Activated CD8-positive, alpha-beta memory T cell treated with anti-CD3 and anti-CD28 coated beads, Interleukin-2, amount 50 U/mL, for 24 hours (primary cell): ENCODE measurements at regions not wholly inside any gene's neighbourhood (a gene's known extent, or its start where the extent isn't known, plus 50 kb on each side); places are given as distances from the start of the nearest gene placed in this dataset.
"Not testable (repeated sequence)": the region's sequence is repeated elsewhere in the genome, so short reads cannot be mapped to it uniquely, and the experiment has no call there.

Source experiments
- DNase-seq: peaks from one replicate; pipeline ENCODE4 v3.0.0-alpha.2; 2020; ENCODE audit errors: extremely low read depth

DNA sequence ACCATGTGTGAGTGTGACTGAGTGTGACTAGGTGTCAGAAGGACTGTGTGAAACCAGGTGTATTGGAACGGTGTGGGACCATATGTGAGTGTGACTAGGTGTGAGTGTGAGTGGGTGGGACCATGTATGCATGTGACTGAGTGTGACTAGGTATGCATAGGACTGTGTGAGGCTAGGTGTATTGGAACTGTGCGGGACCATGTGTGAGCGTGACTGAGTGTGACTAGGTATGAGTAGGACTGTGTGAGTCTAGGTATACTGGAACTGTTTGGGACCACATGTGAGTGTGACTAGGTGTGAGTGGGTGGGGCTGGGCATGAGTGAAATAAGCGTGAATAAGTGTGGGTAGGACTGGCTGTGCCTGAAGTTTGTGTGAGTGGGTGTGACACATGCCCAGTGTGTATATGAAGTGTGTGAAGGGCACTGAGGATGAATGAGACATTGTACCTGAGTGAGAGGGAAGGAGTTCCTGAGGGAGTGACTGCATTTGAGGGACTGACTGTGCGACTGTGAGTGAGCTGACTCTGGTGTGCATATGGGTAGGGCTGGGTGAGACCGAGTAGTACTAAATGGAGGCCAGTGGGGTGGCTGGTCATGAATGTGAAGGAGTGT lies 247.0 kb upstream of the CCDC54 start:
- no peak for DNase-seq

GRCh38 chr3:107132674-107133073 lies 244.6 kb upstream of the CCDC54 start:
- no peak for DNase-seq

GRCh38 chr3:107133891-107134290 lies 243.3 kb upstream of the CCDC54 start:
- DNase-seq: no peak

GRCh38 chr3:107142171-107142570 lies 235.1 kb upstream of the CCDC54 start:
- no peak for DNase-seq

DNA sequence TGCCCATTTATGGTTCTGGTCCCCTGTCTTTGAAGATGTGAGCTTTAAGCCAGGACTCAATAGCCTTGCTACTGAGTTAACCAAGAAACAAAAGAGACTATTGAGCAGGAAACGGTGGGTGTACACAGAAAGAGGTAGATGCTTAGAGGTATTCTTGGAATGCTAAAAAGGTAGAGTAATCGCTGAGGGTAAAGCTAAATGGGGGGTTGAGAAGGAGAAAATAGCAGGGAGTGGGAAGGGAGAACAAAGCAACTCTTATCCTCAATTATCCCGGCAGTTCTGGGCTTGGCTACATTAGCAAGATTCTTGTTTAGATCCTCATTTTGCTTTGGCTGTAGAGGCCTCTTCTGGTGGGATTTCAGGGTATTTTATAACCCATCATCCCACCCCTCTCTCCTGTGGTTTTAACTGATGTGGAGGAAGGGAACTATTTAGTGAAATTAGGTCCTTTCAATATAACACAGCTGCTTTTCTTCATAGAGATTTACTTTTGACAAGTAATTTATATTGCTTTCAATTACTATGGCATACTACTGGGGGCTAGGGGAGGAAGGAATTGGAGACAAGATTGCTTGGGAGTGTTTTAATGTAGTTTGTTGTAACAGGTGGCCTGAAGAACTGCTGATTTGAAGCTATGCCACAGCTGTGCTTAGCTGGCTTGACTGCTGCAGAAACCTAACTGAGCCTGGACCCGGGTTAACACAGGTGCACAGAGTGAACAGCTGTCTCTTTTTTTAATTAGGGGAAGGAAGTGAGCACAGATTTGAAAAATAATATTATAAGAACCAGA lies 234.3 kb upstream of the CCDC54 start:
- DNase-seq: no peak

DNA sequence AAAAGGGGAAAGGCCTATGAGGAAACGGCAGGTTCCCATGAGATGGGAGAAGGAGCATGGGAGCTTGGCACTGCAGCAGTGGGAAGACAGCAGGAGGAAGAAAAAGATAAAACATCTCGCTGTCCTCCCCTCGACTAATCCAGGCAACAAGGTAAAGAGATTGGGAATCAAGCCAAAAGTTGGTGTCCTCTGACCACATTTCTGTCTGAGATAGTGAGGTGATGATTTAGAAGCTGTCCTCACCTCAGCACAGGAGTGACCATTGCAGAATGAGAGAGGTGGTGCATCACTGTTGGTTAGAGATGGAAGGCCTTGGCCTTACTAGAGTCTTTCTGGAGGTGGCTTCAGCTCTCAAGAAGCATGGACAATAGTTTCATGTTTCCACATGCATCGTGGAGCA lies 226.6 kb upstream of the CCDC54 start:
- DNase-seq: no peak

DNA sequence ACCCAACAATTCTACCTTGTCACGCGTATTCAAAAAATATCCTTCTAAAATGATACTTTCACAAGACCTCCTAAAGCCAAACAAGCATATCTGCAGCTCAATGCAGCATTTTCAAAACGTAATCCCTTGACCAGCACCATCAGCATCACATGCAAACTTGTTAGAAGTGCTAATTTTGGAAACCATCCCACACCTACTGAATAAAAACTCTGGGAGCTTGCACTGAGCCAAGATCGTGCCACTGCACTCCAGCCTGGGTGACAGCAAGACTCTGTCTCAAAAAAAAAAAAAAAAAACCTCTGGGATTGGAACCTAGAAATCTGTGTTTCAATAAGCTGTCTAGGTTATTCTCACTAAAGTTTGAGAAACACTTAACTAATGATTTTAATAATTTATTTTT lies 223.3 kb upstream of the CCDC54 start:
- DNase-seq: no peak

DNA sequence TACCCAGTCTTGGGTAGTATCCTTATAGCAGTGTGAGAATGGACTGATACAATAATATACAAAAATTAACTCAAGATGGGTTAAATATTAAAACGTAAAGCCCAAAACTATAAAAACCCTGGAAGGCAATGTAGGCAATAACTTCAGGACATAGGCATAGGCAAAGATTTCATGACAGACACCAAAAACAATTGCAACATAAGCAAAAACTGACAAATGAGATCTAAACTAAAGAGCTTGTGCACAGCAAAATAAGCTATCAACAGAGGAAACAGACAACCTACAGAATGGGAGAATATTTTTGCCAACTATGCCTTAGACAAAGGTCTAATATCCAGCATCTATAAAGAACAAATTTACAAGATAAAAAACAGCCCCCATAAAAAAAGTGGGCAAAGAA lies 204.8 kb upstream of the CCDC54 start:
- DNase-seq: no peak

GRCh38 chr3:107184375-107184774 lies 192.9 kb upstream of the CCDC54 start:
- DNase-seq: no peak

- no peak for DNase-seq
These were observed 189.0 kb upstream of the CCDC54 start for GRCh38 chr3:107188262-107188661.

DNA sequence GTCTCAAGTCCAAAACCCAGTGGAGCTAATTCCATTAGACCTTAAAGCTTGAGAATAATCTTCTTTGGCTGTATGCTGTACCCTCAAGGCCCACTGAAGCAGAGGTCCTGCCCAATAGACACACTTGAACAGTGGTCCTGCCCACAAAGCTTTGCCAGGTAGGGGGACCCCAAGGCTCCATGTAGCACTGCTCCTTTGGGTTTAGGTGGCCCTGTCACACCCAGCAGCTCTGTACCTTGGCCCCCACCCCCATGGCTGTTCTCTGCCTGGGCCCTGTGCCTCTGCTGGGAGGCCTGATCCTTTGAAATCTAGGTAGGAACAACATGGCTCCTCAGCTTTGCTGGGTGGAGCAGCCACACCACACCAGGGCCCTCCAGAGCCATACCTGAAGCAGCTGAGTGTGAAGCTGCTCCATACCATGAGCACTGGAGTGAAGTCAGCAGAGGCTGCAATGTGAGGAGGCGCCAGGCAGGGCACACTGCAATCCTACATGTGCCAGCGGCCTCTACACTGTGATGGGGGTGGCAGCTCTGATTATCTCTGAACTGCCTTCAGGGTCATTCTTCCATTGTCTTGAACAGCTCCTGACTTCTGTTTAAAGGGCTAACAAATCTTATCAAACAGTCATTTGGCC lies 188.0 kb upstream of the CCDC54 start:
- DNase-seq: no peak

DNA sequence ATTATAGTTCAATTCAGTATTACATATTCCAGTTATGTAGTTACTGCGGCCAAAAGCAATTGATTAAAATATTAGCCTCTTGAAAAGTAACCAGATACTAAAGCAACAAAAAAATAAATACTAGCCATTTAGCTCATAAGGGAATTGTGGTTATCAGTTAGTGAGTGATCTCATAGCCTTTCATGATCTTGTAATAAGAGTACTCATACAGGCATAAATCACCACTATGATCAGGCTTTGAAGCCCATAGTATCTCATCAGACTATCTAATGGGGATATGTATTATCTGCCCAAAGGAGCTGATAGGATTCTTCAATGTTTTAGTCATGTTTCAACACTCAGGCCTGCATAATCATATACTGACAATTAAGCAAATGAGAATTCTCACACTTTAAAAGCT lies 184.1 kb upstream of the CCDC54 start:
- no peak for DNase-seq

DNA sequence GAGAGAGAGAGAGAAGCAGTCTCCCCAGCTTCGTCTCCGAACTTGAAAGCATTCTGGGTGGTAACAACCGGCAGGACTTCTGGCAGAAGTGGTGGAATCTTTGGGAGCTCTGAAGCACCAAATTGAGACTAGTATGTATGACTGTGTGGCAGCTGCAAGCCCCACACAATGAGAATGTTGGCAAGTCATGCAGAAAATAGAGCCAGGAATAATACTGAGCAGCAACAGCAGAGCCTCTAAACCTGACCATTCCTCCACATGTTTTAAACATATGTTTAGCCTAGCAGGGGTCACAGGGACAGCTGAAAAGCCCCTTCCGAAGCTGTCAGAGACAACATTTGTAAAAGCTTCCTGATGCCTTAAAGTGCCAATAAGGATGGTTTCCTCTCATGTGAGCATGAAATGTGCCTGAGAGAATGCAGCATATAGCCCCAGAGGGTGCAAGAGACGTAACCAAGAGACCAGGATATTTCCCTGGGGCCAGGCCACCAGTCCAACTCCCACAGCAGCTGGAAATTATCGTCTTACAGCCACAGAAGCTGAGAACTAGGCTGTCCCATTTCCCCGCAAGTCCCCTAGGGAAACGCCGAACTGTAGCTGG lies 178.6 kb upstream of the CCDC54 start:
- DNase-seq: no peak

DNA sequence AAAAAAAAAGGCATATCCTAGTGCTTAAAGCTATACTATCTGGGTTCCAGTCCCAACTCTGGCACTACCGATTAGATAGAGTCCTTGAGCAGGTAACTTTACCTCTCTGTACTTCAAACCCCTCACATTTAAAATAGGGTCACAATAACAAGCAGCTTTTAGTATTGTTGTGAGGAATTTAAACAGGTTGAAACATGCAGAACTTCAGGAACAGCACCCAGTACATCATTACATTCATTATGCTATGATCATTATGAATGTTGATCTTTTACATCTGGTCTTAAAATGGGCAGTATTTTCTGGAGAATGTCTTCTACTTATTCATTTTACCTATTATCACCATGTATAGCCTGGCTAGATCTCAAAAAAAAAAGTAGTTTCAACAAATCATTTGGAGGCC lies 176.1 kb upstream of the CCDC54 start:
- DNase-seq: no peak

GRCh38 chr3:107202885-107203284 lies 174.4 kb upstream of the CCDC54 start:
- not testable (repeated sequence) for DNase-seq

DNA sequence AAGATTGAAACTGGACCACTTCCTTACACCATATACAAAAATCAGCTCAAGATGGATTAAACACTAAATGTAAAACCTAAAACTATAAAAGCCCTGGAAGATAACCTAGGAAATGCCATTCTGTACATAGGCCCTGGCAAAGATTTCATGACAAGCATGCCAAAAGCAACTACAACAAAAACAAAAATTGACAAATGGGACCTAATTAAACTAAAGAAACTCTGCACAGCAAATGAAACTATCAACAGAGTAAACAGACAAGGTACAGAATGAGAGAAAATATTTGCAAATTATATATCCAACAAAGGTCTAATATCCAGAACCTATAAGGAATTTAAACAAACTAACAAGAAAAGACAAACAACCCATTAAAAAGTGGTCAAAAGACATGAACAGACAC lies 173.1 kb upstream of the CCDC54 start:
- no peak for DNase-seq

- no peak for DNase-seq
These were observed 171.9 kb upstream of the CCDC54 start for GRCh38 chr3:107205358-107205757.

DNA sequence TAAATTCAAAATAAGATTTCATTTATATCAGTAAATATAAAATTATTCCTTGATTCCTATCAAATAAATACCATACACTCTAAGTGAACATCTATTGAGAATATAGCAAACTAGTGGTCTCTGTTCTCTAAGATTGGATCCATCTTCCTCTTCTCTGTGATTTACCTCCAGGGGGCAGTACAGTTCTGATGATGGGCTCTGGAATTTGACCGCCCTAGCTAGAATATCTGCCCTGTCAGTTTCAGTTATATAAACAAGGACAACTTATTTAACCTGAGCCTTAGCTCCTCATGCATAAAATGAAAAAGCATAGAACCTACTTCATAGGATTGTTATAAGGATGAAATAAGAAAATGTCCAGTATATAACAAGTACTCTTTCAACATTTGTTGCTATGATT lies 171.1 kb upstream of the CCDC54 start:
- no peak for DNase-seq

- no peak for DNase-seq
These were observed 170.3 kb upstream of the CCDC54 start for GRCh38 chr3:107206945-107207344.

GRCh38 chr3:107208100-107208499 lies 169.1 kb upstream of the CCDC54 start:
- DNase-seq: no peak

DNA sequence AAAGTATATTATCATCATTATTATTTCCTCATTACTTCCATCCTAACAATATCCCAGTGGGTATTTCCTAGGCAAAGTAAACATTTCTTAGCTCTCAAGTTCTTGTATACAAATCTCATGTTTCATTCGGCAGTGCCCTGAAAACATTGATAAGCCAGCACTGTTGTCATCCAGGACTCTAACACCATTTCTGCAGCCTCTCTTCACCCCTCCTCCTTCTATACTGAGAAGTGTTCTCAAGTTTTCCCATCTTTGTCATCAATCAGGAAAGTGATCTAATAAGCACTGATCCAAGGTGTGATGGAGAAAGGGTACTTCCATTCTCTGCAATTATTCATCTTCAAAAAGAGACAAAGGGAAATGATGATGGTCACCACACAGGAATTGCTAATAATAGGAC lies 168.4 kb upstream of the CCDC54 start:
- DNase-seq: no peak

- no peak for DNase-seq
These were observed 167.8 kb upstream of the CCDC54 start for GRCh38 chr3:107209302-107209990.
